ENCODE measurements at regions not wholly inside any gene's neighbourhood (a gene's known extent, or its start where the extent isn't known, plus 50 kb on each side); places are given as distances from the start of the nearest gene placed in this dataset.

DNA sequence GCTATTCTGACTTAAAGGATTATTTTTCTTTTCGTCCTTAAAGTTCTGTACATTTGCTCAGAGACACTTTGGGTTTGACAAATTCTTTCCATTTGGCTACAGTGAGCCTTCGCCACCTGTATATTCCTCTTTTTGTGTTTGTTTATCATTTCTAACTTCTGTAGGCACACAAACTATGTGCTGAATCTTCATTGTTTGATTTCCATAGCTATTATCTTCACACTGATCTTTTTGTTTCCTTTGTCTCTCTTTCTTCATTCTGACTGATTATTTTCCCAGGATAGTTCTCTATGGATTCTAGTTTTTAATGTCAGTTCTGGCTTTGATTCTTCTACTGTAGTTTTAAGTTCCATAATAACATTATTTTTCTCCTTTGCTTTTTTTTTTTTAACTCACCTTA lies 350.2 kb downstream of the ZNF521 start:
- no peak overlapping the region for H3K4me3 Mint-ChIP-seq
- no peak overlapping the region for H3K27ac Mint-ChIP-seq
- peaks cover 0 to 2% of the 10 kb centered on the region in 2 donors for H3K27me3 Mint-ChIP-seq
- no peaks in the 10 kb centered on the region for H3K36me3 ChIP-seq (ENCODE audit: insufficient read depth, low read length)
- no peaks in the 10 kb centered on the region for H3K4me1 ChIP-seq (ENCODE audit: insufficient read depth, low read length)
- H3K4me1 Mint-ChIP-seq: no peaks in the 10 kb centered on the region
- peaks cover 5 to 18% (median 14%) of the 10 kb centered on the region in 5 donors for H3K9me3 Mint-ChIP-seq
- POLR2A ChIA-PET: no interaction called here
- no peak for DNase-seq
- H3K4me3 ChIP-seq (ENCODE audit: low read length): no peak overlapping the region
- CTCF ChIA-PET: no interaction called here
- H3K9me3 ChIP-seq (ENCODE audit: low read length): no peaks in the 10 kb centered on the region
- no peaks in the 10 kb centered on the region for H3K36me3 Mint-ChIP-seq
- no peaks in the 10 kb centered on the region for H3K27me3 ChIP-seq (ENCODE audit: insufficient read depth, low read length, poor library complexity, severe bottlenecking)
- no peak overlapping the region for H3K27ac ChIP-seq (ENCODE audit: low read depth, low read length)

DNA sequence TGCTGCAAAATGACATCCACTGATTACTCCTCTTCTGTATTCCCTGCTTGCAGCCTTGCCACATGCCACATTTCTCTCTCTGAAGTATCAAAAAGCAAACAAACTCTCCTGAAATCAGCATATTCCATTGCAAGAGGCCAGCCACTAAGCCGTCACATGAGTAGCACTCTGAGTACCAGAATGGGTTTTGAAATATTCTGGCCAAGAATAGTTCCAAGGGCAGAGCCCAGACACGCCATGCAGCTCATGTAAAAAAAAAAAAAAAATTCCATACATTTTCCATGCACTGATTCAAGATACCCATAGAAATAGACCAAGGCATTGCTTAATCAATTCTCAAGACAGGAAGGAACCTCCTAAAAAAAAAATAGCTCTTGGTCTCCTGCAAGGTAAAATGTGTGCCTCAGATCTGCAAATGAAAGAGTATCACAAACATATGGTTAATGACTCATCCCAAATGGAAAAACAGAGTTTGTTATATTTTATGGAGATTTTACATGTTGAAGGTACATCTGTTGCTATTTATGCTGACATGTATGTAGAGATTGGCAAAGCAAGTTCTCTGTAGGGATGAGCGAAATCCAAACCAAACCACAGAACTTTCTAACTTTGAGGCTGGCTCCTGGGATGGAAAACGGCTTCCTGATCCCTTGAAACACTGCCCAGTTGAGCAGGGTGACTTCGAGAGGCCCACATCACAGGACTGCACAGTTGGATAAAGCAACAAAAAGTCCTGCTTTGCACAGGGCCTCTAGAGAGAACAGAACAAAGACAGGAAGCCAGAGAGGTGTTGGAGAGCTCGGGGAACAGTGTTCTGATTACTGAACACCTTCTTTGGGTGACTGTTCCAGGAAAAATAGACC lies 346.2 kb downstream of the ZNF521 start:
- Mint-ChIP-seq H3K9me3 (peaks cover 0 to 6% (median 2%) of the 10 kb centered on the region in 5 donors), H3K27me3 (no peaks in the 10 kb centered on the region), H3K4me1 (no peaks in the 10 kb centered on the region), H3K27ac (no peak overlapping the region), H3K36me3 (no peaks in the 10 kb centered on the region), H3K4me3 (no peak overlapping the region)
- DNase-seq: no peak
- Histone ChIP-seq H3K27me3 (ENCODE audit: insufficient read depth, low read length, poor library complexity, severe bottlenecking) (no peaks in the 10 kb centered on the region), H3K27ac (ENCODE audit: low read depth, low read length) (no peak overlapping the region), H3K4me1 (ENCODE audit: insufficient read depth, low read length) (no peaks in the 10 kb centered on the region), H3K9me3 (ENCODE audit: low read length) (no peaks in the 10 kb centered on the region), H3K36me3 (ENCODE audit: insufficient read depth, low read length) (no peaks in the 10 kb centered on the region), H3K4me3 (ENCODE audit: low read length) (no peak overlapping the region)
- ChIA-PET POLR2A (no interaction called here), CTCF (no interaction called here)

DNA sequence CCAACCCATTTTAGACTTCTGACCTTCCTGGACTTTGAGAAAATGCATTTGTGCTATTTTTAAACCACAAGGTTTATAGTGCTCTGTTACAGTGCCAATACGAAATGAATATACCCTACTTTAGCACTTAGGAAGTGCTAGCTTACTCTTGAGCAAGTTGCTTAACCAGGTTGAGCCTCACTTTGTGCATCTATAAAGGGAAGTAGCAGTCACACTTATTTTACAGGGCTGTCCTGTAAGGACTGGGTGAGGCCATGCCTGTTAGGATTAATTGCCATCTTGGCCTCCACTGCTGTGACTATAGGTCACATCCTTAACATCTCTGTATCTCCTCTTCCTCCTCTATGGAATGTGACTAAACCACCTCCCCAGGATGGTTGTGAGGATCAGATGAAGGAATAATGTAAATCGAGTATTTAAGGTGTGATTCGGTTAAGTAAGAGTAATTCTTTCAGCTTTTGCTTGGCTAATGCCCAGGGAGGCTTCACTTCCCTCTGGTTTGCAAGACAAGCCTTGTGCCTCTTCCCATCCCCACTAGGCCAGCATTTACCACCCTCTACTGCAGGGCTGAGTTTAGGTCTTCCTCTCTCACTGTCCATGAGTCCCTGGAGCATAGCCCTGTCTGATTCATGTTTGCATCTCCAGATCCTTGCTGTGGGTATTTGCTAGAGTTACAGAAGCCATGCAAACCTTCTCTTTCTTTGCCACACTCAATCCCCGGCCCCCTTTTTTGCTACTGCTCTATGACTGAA lies 341.2 kb downstream of the ZNF521 start:
- ChIA-PET CTCF (no interaction called here), POLR2A (no interaction called here)
- no peak overlapping the region for H3K4me3 ChIP-seq (ENCODE audit: low read length)
- no peak overlapping the region for H3K4me3 Mint-ChIP-seq
- peaks cover 0 to 1% of the 10 kb centered on the region in 2 donors for H3K27me3 Mint-ChIP-seq
- H3K36me3 Mint-ChIP-seq: no peaks in the 10 kb centered on the region
- peaks cover 0 to 4% (median 2%) of the 10 kb centered on the region in 5 donors for H3K9me3 Mint-ChIP-seq
- H3K27ac Mint-ChIP-seq: no peak overlapping the region
- no peak for DNase-seq
- no peaks in the 10 kb centered on the region for H3K4me1 ChIP-seq (ENCODE audit: insufficient read depth, low read length)
- H3K27ac ChIP-seq (ENCODE audit: low read depth, low read length): no peak overlapping the region
- no peaks in the 10 kb centered on the region for H3K4me1 Mint-ChIP-seq
- no peaks in the 10 kb centered on the region for H3K9me3 ChIP-seq (ENCODE audit: low read length)
- H3K36me3 ChIP-seq (ENCODE audit: insufficient read depth, low read length): no peaks in the 10 kb centered on the region
- no peaks in the 10 kb centered on the region for H3K27me3 ChIP-seq (ENCODE audit: insufficient read depth, low read length, poor library complexity, severe bottlenecking)

Data from CD8-positive, alpha-beta memory T cell (primary cell).